ENCODE measurements at regions not wholly inside any gene's neighbourhood (a gene's known extent, or its start where the extent isn't known, plus 50 kb on each side); places are given as distances from the start of the nearest gene placed in this dataset.

DNA sequence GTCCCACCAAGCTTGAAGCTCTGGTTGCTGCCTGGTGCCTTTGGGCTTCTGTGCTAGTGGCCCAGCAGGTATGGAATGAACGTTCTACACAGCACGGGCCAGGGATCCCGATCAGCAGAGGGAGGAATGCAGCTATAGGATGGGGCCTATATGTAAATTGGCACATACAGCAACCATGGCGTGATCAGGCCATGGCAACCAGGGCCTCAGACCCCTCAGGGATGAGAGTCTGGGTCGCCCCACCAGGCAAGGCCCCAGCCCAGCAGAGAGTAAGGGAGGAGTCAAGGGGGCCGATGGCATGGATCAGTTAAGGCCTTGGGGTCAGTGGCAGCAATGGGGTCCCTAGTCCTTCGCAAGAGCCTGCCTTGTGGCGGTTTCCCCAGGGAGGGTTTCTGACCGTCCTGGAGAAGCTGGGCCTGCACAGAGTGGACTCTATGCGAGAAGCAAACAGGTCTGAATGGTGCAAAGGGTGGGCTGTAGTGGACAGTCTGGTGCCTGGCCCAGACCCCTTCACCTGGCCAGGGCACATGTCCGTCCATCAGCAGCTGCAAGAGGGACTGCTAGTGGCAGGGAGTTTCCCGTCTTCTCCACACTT is 98.2 kb upstream of the SLC22A11 start:
- TF ChIP-seq YY1 (IDR thresholded peaks at IDR 0.05; ENCODE audit: low read depth) = no peak
- no peak for TF ChIP-seq EP300 (IDR thresholded peaks at IDR 0.05; ENCODE audit: borderline replicate concordance)
- TF ChIP-seq RAD21 (IDR thresholded peaks at IDR 0.05; ENCODE audit: low read depth) = no peak
- no peak for TF ChIP-seq TEAD4 (IDR thresholded peaks at IDR 0.05)
- TF ChIP-seq TAF1 (IDR thresholded peaks at IDR 0.05; ENCODE audit: low read depth) = no peak
- TF ChIP-seq, protein P1, sequence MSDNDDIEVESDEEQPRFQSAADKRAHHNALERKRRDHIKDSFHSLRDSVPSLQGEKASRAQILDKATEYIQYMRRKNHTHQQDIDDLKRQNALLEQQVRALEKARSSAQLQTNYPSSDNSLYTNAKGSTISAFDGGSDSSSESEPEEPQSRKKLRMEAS (IDR thresholded peaks at IDR 0.05) = no peak
- no peak for TF ChIP-seq CREB1 (IDR thresholded peaks at IDR 0.05; ENCODE audit: low read depth)
- TF ChIP-seq, protein P2, sequence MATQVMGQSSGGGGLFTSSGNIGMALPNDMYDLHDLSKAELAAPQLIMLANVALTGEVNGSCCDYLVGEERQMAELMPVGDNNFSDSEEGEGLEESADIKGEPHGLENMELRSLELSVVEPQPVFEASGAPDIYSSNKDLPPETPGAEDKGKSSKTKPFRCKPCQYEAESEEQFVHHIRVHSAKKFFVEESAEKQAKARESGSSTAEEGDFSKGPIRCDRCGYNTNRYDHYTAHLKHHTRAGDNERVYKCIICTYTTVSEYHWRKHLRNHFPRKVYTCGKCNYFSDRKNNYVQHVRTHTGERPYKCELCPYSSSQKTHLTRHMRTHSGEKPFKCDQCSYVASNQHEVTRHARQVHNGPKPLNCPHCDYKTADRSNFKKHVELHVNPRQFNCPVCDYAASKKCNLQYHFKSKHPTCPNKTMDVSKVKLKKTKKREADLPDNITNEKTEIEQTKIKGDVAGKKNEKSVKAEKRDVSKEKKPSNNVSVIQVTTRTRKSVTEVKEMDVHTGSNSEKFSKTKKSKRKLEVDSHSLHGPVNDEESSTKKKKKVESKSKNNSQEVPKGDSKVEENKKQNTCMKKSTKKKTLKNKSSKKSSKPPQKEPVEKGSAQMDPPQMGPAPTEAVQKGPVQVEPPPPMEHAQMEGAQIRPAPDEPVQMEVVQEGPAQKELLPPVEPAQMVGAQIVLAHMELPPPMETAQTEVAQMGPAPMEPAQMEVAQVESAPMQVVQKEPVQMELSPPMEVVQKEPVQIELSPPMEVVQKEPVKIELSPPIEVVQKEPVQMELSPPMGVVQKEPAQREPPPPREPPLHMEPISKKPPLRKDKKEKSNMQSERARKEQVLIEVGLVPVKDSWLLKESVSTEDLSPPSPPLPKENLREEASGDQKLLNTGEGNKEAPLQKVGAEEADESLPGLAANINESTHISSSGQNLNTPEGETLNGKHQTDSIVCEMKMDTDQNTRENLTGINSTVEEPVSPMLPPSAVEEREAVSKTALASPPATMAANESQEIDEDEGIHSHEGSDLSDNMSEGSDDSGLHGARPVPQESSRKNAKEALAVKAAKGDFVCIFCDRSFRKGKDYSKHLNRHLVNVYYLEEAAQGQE (IDR thresholded peaks at IDR 0.05; ENCODE audit: low read depth) = no peak
